BLaER1 treated with 17β-estradiol and CSF1 and Interleukin-3, amounts not matched to agents 10 nM and 100 nM (cell line): ENCODE measurements at regions not wholly inside any gene's neighbourhood (a gene's known extent, or its start where the extent isn't known, plus 50 kb on each side); places are given as distances from the start of the nearest gene placed in this dataset.

Experiments
- H3K27ac ChIP-seq, 11 experiments: shearing (Covaris generic); formaldehyde crosslinking; 2 replicates each; pipeline ENCODE4 v1.8.1; 2022
- H3K27me3 ChIP-seq, 11 experiments: shearing (Covaris generic); formaldehyde crosslinking; 2 replicates each; pipeline ENCODE4 v1.8.1; 2022
- H3K36me3 ChIP-seq, 11 experiments: shearing (Covaris generic); formaldehyde crosslinking; 2 replicates each; pipeline ENCODE4 v1.8.1; 2022
- H3K4me1 ChIP-seq, 10 experiments: shearing (Covaris generic); formaldehyde crosslinking; 2 replicates each; pipeline ENCODE4 v1.8.1; 2022
- H3K4me2 ChIP-seq, 11 experiments: shearing (Covaris generic); formaldehyde crosslinking; 2 replicates each; pipeline ENCODE4 v1.8.1; 2022
- H3K4me3 ChIP-seq, 10 experiments: shearing (Covaris generic); formaldehyde crosslinking; 2 replicates each; pipeline ENCODE4 v1.8.1; 2022
- H3K9ac ChIP-seq, 11 experiments: shearing (Covaris generic); formaldehyde crosslinking; 2 replicates each; pipeline ENCODE4 v1.8.1; 2022
- H3K9me3 ChIP-seq, 11 experiments: shearing (Covaris generic); formaldehyde crosslinking; replicated peaks in 1 of 11; 2 replicates each; pipeline ENCODE4 v1.8.1; 2022
- H4K20me1 ChIP-seq, 11 experiments: shearing (Covaris generic); formaldehyde crosslinking; 2 replicates each; pipeline ENCODE4 v1.8.1; 2022
- Cebpa-rat ChIP-seq, 11 experiments: shearing (Covaris generic); IDR thresholded peaks; 2 replicates each; pipeline ENCODE4 v1.8.1; 2022

- Histone ChIP-seq H3K36me3 (no peaks in the 10 kb centered on the region), H3K9me3 (peaks cover 0 to 5% (median 0%) of the 10 kb centered on the region in 11 experiments; a peak in 4 of 22 replicates), H4K20me1 (no peaks in the 10 kb centered on the region), H3K4me1 (no peaks in the 10 kb centered on the region), H3K4me3 (no peak overlapping the region), H3K27me3 (no peaks in the 10 kb centered on the region), H3K27ac (no peak overlapping the region), H3K9ac (no peak overlapping the region), H3K4me2 (no peak overlapping the region)
- no peak for TF ChIP-seq Cebpa-rat (IDR thresholded peaks at IDR 0.05)
These were observed 276.8 kb downstream of the MEF2C start for GRCh38 chr5:88606173-88606572.

GRCh38 chr5:88602584-88602983 lies 280.4 kb downstream of the MEF2C start:
- Histone ChIP-seq H3K36me3 (no peaks in the 10 kb centered on the region), H3K9ac (no peak overlapping the region), H3K4me2 (no peak overlapping the region), H3K27ac (no peak overlapping the region), H3K9me3 (peaks cover 0 to 5% (median 0%) of the 10 kb centered on the region in 11 experiments; a peak in 4 of 22 replicates), H3K4me1 (no peaks in the 10 kb centered on the region), H3K4me3 (no peak overlapping the region), H3K27me3 (no peaks in the 10 kb centered on the region), H4K20me1 (no peaks in the 10 kb centered on the region)
- no peak for TF ChIP-seq Cebpa-rat (IDR thresholded peaks at IDR 0.05)

GRCh38 chr5:88594441-88594840 lies 288.5 kb downstream of the MEF2C start:
- Histone ChIP-seq H3K4me3 (no peak overlapping the region), H3K4me2 (no peak overlapping the region), H3K27ac (no peak overlapping the region), H3K4me1 (no peaks in the 10 kb centered on the region), H3K27me3 (no peaks in the 10 kb centered on the region), H3K9me3 (peaks cover 0 to 8% (median 0%) of the 10 kb centered on the region in 11 experiments; a peak in 4 of 22 replicates), H4K20me1 (no peaks in the 10 kb centered on the region), H3K36me3 (no peaks in the 10 kb centered on the region), H3K9ac (no peak overlapping the region)
- TF ChIP-seq Cebpa-rat (IDR thresholded peaks at IDR 0.05): no peak

- no peaks in the 10 kb centered on the region for H4K20me1 ChIP-seq
- no peak overlapping the region for H3K4me3 ChIP-seq
- TF ChIP-seq Cebpa-rat (IDR thresholded peaks at IDR 0.05): no peak
- H3K27ac ChIP-seq: no peak overlapping the region
- H3K27me3 ChIP-seq: no peaks in the 10 kb centered on the region
- peaks cover 19 to 36% (median 28%) of the 10 kb centered on the region in 11 experiments for H3K9me3 ChIP-seq
- no peak overlapping the region for H3K9ac ChIP-seq
- H3K4me1 ChIP-seq: no peaks in the 10 kb centered on the region
- H3K36me3 ChIP-seq: no peaks in the 10 kb centered on the region
- no peak overlapping the region for H3K4me2 ChIP-seq
These were observed 294.4 kb downstream of the MEF2C start for GRCh38 chr5:88588609-88589008.

GRCh38 chr5:88583471-88583870 lies 299.5 kb downstream of the MEF2C start:
- Histone ChIP-seq H3K4me2 (no peak overlapping the region), H4K20me1 (no peaks in the 10 kb centered on the region), H3K27me3 (no peaks in the 10 kb centered on the region), H3K9me3 (peaks cover 11 to 25% (median 21%) of the 10 kb centered on the region in 11 experiments), H3K4me3 (no peak overlapping the region), H3K4me1 (no peaks in the 10 kb centered on the region), H3K36me3 (no peaks in the 10 kb centered on the region), H3K27ac (no peak overlapping the region), H3K9ac (no peak overlapping the region)
- TF ChIP-seq Cebpa-rat (IDR thresholded peaks at IDR 0.05): no peak

- Histone ChIP-seq H3K9ac (no peak overlapping the region), H3K4me3 (no peak overlapping the region), H3K4me2 (no peak overlapping the region), H4K20me1 (no peaks in the 10 kb centered on the region), H3K36me3 (no peaks in the 10 kb centered on the region), H3K4me1 (peaks cover 0 to 12% (median 5%) of the 10 kb centered on the region in 10 experiments; a peak in 12 of 20 replicates), H3K27ac (no peak overlapping the region), H3K27me3 (no peaks in the 10 kb centered on the region), H3K9me3 (no peaks in the 10 kb centered on the region)
- TF ChIP-seq Cebpa-rat (IDR thresholded peaks at IDR 0.05): no peak
These were observed 289.7 kb upstream of the TMEM161B start for GRCh38 chr5:88558366-88558765.

- Histone ChIP-seq H3K36me3 (no peaks in the 10 kb centered on the region), H3K4me1 (peaks cover 0 to 12% (median 5%) of the 10 kb centered on the region in 10 experiments; a peak in 12 of 20 replicates), H3K9me3 (no peaks in the 10 kb centered on the region), H3K4me3 (no peak overlapping the region), H3K27me3 (no peaks in the 10 kb centered on the region), H4K20me1 (no peaks in the 10 kb centered on the region), H3K9ac (no peak overlapping the region), H3K27ac (no peak overlapping the region), H3K4me2 (no peak overlapping the region)
- no peak for TF ChIP-seq Cebpa-rat (IDR thresholded peaks at IDR 0.05)
These were observed 289.2 kb upstream of the TMEM161B start for GRCh38 chr5:88557881-88558280.

GRCh38 chr5:88557131-88557530 lies 288.5 kb upstream of the TMEM161B start:
- no peak overlapping the region for H3K4me3 ChIP-seq

GRCh38 chr5:88556406-88556805 lies 287.8 kb upstream of the TMEM161B start:
- Histone ChIP-seq H3K4me3 (no peak overlapping the region), H3K4me1 (peaks cover 0 to 12% (median 5%) of the 10 kb centered on the region in 10 experiments; a peak in 12 of 20 replicates), H3K9ac (no peak overlapping the region), H3K27ac (no peak overlapping the region), H3K9me3 (no peaks in the 10 kb centered on the region), H3K4me2 (peak overlapping the region in 1 of 11 experiments; percentile 43; a peak in 1 of 22 replicates), H3K27me3 (no peaks in the 10 kb centered on the region), H4K20me1 (no peaks in the 10 kb centered on the region), H3K36me3 (no peaks in the 10 kb centered on the region)
- no peak for TF ChIP-seq Cebpa-rat (IDR thresholded peaks at IDR 0.05)

More at GRCh38 chr5:88557131-88557530, 288.5 kb upstream of the TMEM161B start:
- Histone ChIP-seq H3K27ac (no peak overlapping the region), H4K20me1 (no peaks in the 10 kb centered on the region), H3K4me1 (peaks cover 0 to 12% (median 5%) of the 10 kb centered on the region in 10 experiments; a peak in 12 of 20 replicates), H3K36me3 (no peaks in the 10 kb centered on the region), H3K4me2 (no peak overlapping the region), H3K9me3 (no peaks in the 10 kb centered on the region), H3K9ac (no peak overlapping the region), H3K27me3 (no peaks in the 10 kb centered on the region)
- no peak for TF ChIP-seq Cebpa-rat (IDR thresholded peaks at IDR 0.05)

- Histone ChIP-seq H3K9ac (no peak overlapping the region), H3K27me3 (no peaks in the 10 kb centered on the region), H3K4me2 (peak overlapping the region in 10 of 11 experiments; percentile 0 to 49 (median 26); a peak in 13 of 22 replicates), H3K4me3 (no peak overlapping the region), H4K20me1 (no peaks in the 10 kb centered on the region), H3K4me1 (peaks cover 0 to 12% (median 5%) of the 10 kb centered on the region in 10 experiments; a peak in 12 of 20 replicates), H3K27ac (no peak overlapping the region), H3K36me3 (no peaks in the 10 kb centered on the region), H3K9me3 (no peaks in the 10 kb centered on the region)
- no peak for TF ChIP-seq Cebpa-rat (IDR thresholded peaks at IDR 0.05)
These were observed 287.0 kb upstream of the TMEM161B start for GRCh38 chr5:88555674-88556073.
